Posterior cingulate gyrus (tissue), 11 donors: ENCODE measurements at regions not wholly inside any gene's neighbourhood (a gene's known extent, or its start where the extent isn't known, plus 50 kb on each side); places are given as distances from the start of the nearest gene placed in this dataset.

ENCODE experiments used
- DNase-seq, 10 donors: peaks; one replicate each; pipeline versions ENCODE4 v3.0.0 to v3.0.0-alpha.2; 2020 to 2021; ENCODE audit warnings: mixed read lengths in 3 of 10
- intact Hi-C: fragments of 100-400 bp; cut with DNase I; formaldehyde crosslinking; loops from one replicate; pipeline ENCODE4 v1.15.1; 2023

DNA sequence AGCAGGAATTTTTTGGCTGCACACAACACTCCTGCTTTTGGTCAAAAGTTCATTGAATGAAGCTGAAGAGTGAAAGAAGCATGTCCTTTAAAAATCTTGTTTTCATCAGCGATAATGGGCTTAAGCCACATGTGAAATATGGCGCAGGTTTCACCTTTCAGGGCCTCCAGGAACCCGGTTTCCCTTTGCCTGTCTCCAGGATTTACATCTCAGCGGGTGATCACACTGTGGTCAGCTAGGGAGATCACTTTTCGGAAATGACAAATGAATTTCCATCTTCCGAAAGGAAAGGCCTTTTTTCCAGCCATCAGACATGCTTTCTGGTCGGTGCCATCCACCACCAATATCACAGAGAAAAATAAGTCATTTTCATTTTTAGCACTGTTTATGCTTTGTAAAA is 727.1 kb upstream of the TBX3 start:
- DNase-seq: no peak
- intact Hi-C loops: no loop called here

DNA sequence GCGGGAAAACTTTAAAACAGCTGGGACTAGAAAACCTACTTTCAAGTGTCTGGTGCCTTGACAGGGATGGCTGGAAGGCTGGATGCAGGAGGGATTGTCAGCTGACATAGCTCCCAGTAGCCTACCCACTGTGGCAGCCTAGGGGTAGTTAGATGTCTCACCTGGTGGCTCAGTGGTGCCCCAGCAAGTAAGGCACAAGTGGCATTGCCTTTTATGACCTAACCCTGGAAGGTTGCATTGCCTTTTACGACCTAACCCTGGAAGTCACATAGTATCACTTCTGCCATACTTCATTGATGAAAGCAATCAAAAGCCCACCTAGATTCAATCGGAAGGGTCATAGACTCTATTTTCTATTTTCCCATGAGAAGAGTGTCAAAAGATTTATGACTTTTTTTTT is 724.7 kb upstream of the TBX3 start:
- intact Hi-C loops: no loop called here

DNA sequence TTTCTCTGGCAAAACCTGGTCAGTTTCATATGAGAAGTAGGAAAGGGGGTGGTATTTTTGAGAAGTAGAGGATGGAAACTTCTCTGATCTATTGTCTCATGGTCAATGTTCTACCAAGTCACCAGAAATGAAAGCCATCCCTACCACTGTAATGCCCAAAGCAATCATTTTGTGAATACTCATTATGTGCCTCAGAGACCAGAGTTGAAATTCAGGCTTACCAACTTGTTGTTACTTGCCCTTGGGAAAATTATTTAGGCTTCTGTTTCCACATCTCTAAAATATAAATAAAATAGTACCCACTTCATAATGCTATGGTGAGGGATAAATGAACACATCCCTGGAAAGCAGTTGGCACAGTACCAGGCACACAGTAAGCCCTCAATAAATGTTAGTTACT is 723.7 kb upstream of the TBX3 start:
- no peak for DNase-seq
- intact Hi-C loops: no loop called here

More for the DNA sequence above, 724.7 kb upstream of the TBX3 start:
- DNase-seq: no peak

DNA sequence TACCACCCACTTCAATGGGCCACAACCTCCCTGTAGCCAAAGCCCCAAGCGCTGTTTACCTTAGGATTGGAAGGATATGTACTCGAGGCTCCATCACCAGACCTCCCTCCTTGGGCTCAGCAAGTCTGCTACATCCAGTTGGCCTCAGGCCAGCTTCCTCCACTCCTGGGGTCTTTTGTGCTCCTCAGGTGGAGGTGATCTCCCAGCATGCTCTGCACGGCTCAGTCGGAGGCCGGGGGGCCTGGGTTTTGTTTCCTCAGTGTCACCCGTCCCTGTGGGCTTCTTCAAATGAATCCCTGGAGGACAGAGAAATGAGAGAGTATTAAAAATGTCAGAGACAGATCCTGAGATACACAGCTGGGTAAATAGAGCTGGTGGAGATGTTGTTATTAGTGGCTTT is 723.1 kb upstream of the TBX3 start:
- DNase-seq: no peak
- intact Hi-C loops: no loop called here

DNA sequence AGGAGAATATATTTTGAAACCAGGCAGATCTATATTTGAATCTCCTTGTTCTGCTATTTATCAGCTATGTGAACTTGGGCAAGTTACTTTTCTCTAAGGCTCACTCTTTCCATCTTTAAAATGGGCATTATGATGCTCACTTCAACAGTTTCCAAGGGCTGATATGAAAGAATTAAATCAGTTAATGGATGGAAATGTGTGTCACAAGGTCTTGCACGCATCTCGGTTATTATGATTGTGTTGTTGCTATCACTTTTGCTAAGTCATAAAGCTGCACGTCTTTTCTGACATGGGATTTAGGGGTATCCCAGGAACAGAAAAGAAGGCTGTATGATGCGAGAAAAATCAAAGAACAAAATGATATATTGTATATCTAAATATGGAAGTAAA is 721.5 kb upstream of the TBX3 start:
- intact Hi-C loops: no loop called here
- no peak for DNase-seq

DNA sequence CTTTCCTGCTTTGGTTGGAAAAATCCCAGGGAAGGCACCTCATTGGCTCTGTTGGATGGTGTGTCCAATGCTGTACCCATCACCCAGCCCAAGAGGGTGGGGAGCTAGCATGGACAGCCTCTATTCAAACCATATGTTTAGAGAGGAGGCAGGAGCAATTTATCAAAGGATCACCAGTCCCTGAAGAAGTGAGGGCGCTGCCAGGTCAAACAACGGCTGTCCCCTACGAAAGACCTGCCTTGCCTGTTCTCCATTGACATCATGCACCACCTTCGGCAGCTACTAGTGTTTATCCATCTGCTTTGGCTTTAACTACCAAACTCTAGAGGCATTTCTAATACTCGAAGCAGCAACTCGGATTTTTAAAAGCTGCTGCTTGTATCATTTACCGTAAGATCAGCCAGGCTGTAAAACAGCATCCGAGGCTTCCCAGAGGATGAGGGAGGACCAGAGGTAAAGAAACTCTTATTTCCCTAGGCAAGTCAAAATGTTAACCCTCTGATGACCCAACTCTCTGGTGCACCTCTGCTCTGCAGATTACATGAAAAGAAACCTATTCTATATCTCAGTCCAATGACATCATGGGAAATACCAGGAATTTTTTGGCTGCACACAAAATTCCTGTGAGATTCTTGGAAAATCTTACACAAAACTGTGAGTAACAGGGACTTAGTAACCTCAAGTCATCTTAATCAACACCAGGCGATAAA is 720.9 kb upstream of the TBX3 start:
- intact Hi-C loops: no loop called here
- DNase-seq: no peak

DNA sequence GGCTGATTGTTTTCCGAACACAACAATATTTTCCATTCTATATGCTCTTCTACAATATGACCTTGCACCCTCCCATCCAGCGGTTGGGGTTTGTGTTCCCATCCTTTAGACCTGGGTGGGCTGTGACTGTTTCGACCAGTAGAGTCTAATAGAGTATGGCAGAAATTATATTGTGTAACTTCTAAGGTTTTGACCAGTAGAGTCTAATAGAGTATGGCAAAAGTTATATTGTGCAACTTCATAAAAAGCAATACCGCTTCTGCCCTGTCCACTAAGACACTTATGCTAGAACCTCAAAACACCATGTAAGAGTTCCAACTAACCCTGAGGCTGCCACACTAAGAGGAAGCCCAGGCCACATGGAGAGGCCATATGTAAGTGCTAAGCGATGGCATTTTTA is 719.7 kb upstream of the TBX3 start:
- DNase-seq: no peak
- intact Hi-C loops: no loop called here

DNA sequence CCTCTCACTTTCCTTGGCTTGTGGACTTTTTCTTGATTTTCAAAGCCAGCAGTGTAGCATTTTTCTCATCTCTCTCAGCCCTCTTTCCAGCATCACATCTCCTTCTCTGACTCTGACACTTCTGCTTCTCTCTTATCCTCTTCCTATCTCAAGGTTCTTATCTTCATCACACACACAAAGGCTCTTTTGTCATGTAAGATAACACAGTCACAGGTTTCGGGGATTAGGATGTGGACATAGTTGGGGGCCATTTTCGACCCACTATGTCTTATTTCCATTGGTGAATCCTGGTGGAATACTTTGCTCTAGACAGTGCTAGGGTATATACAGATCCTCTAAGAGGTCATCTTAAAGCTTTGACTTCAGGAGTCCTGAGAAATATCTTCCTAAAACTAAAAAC is 719.3 kb upstream of the TBX3 start:
- DNase-seq: no peak
- intact Hi-C loops: no loop called here

DNA sequence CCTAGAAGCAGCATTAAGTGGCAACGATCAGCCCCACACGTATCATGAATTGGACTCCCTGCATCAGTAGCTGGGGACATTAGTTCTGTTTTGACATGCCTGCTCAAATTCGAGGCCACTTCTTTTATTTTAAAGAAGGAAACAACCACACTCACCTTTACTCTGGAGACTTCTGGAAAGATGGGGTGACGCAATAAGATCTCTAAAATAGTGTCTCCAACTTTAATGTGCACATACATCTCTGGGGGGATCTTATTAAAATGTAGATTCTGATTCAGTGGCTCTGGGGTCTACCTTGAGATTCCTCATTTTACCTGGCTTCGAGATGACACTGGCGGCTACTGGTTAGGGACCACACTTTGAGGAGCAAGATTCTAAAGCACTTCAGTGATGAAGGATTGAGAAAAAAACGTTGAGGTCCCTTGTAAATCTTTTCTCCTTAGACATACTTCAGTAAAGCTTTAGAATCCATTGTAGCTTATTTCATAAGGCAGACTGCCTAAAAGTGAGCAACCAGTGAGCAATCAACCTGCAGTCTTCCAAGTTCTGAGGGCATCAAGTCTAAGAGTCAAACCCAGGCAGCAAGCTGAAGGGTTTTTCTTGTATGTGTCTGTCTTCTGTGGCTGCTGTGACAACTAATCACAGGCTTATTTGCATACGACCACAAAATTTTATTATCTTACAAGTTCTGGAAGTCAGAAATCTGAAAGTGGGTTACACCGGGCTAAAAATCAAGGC is 718.6 kb upstream of the TBX3 start:
- intact Hi-C loops: no loop called here
- DNase-seq: no peak

DNA sequence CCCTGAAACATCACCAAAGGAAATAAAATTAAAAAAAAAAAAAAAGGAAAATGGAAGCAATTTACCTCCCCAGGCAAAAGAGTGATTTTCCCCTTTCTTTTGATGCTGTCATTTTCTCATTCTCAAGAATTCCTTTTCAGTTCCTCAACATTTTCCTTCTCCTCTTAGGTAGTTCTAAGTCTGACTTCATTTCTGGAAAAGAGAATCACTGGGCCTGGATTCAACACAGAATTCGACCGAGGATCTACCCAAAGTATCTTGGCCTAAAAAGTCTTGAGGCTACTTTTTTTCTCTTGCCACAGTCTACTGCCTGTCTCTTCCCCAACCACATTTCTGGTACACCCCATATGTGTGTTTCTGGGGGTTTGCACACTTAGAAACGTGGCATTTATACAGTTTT is 717.8 kb upstream of the TBX3 start:
- intact Hi-C loops: no loop called here
- DNase-seq: no peak

DNA sequence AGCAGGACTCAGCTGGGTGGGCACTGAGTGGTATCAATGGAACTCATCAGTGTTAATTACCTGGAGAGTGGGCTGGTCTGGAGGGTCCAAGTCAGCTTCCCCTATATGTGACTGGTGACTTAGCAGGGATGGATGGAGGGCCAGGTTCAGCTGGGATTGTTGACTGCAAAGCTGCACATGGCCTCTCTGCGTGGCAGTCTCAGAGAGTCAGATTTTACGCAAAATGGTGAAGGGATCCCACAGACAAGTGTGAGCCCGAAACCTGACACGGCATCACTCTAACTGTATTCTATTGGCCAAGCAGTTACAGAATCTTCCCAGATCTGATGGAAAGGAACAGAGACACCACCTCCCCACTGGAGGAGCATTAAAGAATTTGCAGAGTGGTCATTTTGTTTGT is 716.0 kb upstream of the TBX3 start:
- DNase-seq: no peak
- intact Hi-C loops: no loop called here

DNA sequence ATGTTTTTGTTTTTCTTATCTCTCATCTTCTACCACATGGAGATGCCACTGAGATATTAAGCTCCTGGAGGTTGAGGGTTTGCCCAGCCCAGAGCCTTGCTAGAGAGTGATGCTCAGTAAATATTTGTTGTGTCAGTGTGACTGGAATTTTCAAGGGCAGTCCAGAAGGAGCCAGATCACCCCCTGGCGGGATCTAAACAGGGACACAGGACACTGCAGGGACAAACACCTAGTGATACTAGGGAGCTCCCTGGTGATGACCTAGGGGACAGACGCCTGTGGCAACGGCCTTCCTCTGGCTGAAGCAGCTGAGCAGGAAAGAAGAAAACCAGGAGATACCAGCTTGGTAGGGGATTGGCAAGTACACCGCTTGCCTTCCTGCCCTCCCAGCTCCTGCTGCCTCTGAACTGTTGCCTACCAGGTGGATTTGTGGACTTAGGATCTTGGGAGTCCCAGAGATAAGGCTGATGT is 714.4 kb upstream of the TBX3 start:
- no peak for DNase-seq
- intact Hi-C loops: no loop called here

DNA sequence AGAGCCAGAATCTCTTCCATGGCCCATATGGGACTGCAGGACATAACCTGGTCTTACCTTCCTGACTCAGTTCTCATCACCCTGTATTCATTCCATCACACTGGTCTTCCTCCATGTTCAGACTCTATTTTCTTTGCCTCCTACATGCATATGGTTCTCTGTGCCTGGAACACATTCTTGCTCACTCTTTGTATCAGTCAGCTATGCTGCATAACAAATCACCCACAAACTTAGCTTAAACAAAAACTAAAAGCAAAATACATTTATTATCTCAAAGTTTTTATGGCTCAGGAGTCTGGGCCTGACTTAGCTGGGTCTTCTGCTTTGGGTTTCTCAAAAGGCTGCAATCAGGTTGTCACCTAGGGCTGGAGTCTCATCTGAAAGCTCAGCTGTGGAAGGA is 712.6 kb upstream of the TBX3 start:
- intact Hi-C loops: no loop called here
- DNase-seq: no peak

DNA sequence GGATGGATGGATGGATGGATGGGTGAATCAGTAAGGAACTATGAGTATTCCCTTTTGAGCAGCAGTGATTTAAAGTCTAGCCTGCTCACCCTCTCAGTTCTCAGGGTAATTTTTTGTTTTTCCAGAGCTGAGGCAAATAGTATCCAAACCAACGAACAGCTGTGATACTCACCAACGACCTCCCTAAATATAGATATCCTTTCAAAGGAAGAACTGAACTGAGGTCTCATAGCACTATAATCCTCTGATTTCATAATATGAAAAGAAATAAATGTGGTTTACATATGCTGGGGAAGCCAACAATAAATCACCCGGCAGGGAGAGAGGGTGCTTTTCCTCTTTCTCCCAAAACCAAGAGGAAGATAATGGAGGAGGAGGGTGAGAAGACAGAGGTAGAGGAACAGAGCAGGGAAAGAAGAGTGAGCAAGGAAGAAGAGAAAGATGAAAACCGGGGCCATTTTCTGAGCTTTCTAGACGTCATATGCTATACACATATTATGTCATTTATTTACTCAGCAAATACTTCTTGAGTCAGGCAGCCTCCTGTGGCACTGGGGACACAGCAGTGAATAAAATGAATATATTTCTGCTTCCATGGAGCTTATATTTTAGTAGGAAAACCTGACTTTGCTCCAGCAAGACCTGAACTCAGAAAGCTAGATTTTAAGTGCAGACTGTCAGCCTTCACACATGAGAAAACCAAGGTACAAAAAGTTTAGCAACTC is 710.7 kb upstream of the TBX3 start:
- intact Hi-C loops: no loop called here
- DNase-seq: no peak

DNA sequence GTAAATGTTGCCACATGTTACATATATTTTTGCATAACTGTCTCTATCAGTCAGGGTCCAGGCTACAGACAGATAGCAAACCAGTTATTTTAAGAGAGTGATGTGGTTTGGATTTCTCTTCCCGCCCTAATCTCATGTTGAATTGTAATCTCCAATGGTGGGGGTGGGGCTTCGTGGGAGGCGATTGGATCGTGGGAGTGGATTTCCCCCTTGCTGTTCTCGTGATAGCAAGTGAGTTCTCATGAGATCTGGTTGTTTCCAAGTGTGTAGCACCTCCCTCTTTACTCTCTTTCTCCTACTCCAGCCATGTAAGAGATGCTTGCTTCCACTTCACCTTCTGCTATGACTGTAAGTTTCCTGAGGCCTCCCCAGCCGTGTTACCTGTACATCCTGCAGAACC is 704.2 kb upstream of the TBX3 start:
- no peak for DNase-seq
- intact Hi-C loops: no loop called here

DNA sequence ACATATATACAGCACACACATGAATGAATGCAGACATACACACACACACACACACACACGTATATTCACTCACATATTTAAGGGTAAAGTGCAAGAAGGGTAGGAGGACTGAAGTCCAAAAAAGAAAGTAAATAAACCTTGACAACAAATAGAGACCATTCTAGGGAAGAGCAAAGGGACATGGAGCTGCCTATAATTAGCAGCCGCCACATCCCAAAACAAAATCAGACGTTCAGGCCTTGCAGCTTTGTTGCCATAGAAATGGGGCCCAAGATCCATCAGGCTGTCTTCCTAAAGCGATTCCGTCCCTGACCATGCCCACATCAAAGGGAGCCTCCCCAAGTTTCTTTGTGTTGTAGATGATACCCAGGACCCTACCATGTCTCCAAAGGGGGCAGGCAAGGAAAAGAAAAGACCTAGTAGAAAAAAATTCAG is 703.5 kb upstream of the TBX3 start:
- no peak for DNase-seq
- intact Hi-C loops: no loop called here

DNA sequence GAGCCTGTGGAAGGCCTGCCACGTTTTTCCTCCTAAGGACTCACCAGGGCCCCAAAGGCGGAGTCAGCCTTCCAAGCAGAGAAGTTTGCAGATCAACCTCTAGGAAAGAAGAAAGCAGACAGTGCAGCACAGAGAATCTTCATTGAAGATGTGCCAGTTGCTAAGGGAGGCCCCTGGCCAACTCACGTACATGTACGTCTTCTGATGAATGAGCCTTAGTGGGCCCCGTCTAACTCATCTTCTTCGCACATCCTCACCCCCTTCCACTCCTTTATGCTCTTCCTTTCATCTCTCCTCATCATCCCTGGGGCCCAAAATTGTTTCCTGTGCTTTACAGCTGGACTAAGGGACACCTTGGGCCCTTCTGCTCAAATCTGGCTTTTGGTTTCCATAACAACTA is 703.0 kb upstream of the TBX3 start:
- intact Hi-C loops: no loop called here
- no peak for DNase-seq

DNA sequence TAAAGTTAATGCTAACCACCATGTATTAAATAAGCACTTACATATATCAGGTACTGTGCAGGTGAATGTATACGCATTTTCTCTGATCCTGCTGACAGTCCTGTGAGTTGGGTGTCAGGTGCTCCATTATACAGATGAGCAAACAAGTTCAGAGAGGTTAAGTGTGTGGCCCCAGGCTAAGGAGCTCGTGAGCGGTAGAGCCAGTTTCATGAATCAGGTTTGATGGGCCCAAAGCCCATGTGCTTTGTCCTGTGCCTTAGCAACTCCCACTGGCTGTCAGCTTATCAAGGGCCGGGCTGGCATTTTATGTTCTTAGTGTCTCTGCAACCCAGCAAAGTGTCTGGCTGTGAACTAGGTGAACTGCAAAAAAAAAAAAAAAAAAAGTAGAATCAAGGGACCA is 701.2 kb upstream of the TBX3 start:
- no peak for DNase-seq
- intact Hi-C loops: no loop called here

DNA sequence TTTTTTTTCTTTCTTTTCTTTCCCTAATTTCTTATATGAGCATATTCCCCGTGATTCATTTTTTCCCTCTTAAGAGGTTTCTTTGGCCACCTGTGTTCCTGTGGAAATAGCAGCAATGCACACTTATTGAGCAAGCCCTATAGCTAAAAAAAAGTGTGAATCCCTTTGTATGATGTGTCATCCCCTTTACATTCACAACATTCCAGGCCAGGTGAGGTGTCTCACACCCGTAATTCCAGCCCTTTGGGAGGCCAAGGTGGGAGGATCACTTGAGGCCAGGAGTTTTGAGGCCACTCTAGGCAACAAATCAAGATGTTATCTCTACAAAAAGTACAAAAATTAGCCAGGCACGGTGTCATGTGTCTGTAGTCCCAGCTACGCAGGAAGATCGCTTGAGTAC is 700.4 kb upstream of the TBX3 start:
- no peak for DNase-seq
- intact Hi-C loops: no loop called here

DNA sequence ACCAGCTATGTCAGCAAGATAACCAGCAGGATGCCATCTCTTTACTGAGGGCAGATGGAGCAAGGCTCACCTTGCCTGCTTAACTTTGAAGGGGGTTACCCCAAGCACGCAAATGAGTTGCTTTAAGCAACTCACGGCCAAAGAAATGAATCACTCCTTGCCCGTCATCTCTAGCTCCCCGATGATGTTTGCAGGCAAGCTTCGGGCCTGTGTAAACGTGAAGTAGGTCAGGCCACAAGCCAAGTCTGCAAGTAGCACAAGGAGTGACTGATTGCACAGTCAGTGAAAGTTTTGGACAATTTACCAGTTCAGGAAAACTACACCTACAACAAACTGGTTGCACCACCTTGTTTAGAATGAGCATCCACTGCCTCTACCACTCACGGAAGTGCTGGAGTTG is 699.7 kb upstream of the TBX3 start:
- intact Hi-C loops: no loop called here
- peak in 1 of 10 donors; percentile 18 for DNase-seq

DNA sequence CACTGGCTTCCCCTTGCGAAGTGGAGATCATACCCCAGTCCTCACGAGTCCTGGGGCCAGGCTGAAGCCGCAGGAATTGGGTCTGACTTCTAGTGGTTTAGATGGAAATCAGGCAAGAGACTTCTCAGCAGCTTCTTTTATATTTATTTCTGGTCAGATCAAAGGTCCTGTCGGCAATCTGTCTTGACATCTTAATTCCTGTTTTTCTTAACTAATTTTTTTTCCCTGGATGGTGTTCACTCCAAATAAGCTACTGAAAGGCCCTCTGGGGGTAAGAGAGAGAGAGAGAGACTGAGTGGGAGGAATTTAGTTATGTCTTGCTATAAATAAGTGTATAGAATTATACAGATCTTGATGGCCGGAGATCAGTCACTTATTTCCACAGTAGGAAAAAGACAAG is 698.7 kb upstream of the TBX3 start:
- no peak for DNase-seq
- intact Hi-C loops: no loop called here
